Spleen (tissue), 7 donors: ENCODE measurements at regions not wholly inside any gene's neighbourhood (a gene's known extent, or its start where the extent isn't known, plus 50 kb on each side); places are given as distances from the start of the nearest gene placed in this dataset.
"Not testable (repeated sequence)": the region's sequence is repeated elsewhere in the genome, so short reads cannot be mapped to it uniquely, and the experiment has no call there.

ENCODE experiments used
- CTCF ChIP-seq, 11 experiments: fragments of 200-600 bp in 7 of 11; fragments of 450-650 bp in 4 of 11; sonication (generic) in 4 of 11; IDR thresholded peaks in 8 of 11; conservative IDR thresholded peaks in 3 of 11; 1 replicate in 7 of 11; 2 replicates in 4 of 11; pipeline versions ENCODE4 v1.4.0 to v1.8.0; 2016 to 2021; ENCODE audit warnings: antibody characterized with exemption in 11 of 11, inconsistent platforms in 4 of 11, mild to moderate bottlenecking in 1 of 11
- POLR2A ChIP-seq, 3 donors: fragments of 450-650 bp; IDR thresholded peaks; one replicate each; pipeline ENCODE4 v1.5.1; 2017; ENCODE audit warnings: antibody characterized with exemption in 3 of 3, mild to moderate bottlenecking in 1 of 3
- donor health status: DM: no; HTN: no; CAD: no; lungs with moderate emphysema.
- donor health status: DM: no; HTN: no; CAD: no.
- donor health status: DM: no; HTN: no; CAD: no.

GRCh38 chr13:80897641-80898040 lies 556.7 kb upstream of the SPRY2 start:
- TF ChIP-seq CTCF (IDR thresholded peaks at IDR 0.05 in 8 of 11, conservative IDR thresholded peaks at IDR 0.05 in 3 of 11); POLR2A (IDR thresholded peaks at IDR 0.05): not testable (repeated sequence)
